Prostate gland (tissue), 2 donors: ENCODE measurements at regions not wholly inside any gene's neighbourhood (a gene's known extent, or its start where the extent isn't known, plus 50 kb on each side); places are given as distances from the start of the nearest gene placed in this dataset.

Experiments used
- POLR2AphosphoS5 ChIP-seq: sonication (generic); formaldehyde crosslinking; IDR thresholded peaks from one replicate; pipeline ENCODE4 v1.6.1; 2017; ENCODE audit warnings: antibody characterized with exemption
- TF ChIP-seq, protein P1 (sequence below), 4 experiments: fragments of 200-600 bp in 2 of 4; fragments of 450-650 bp in 2 of 4; sonication (generic) in 2 of 4; IDR thresholded peaks; 1 replicate in 3 of 4; 2 replicates in 1 of 4; pipeline ENCODE4 v1.5.1; 2016 to 2019; ENCODE audit warnings: antibody characterized with exemption in 4 of 4, mild to moderate bottlenecking in 2 of 4, moderate library complexity in 2 of 4

- TF ChIP-seq, protein P1, sequence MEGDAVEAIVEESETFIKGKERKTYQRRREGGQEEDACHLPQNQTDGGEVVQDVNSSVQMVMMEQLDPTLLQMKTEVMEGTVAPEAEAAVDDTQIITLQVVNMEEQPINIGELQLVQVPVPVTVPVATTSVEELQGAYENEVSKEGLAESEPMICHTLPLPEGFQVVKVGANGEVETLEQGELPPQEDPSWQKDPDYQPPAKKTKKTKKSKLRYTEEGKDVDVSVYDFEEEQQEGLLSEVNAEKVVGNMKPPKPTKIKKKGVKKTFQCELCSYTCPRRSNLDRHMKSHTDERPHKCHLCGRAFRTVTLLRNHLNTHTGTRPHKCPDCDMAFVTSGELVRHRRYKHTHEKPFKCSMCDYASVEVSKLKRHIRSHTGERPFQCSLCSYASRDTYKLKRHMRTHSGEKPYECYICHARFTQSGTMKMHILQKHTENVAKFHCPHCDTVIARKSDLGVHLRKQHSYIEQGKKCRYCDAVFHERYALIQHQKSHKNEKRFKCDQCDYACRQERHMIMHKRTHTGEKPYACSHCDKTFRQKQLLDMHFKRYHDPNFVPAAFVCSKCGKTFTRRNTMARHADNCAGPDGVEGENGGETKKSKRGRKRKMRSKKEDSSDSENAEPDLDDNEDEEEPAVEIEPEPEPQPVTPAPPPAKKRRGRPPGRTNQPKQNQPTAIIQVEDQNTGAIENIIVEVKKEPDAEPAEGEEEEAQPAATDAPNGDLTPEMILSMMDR (IDR thresholded peaks at IDR 0.05) = no peak
- TF ChIP-seq POLR2AphosphoS5 = no peak
Observed at GRCh38 chr12:22938323-22938722, 313.4 kb downstream of the ETNK1 start.
